ENCODE measurements at regions not wholly inside any gene's neighbourhood (a gene's known extent, or its start where the extent isn't known, plus 50 kb on each side); places are given as distances from the start of the nearest gene placed in this dataset.

GRCh38 chr6:167537816-167538215, 212.9 kb downstream of the TTLL2 start:
- Mint-ChIP-seq H3K36me3 (ENCODE audit: low read depth) (peaks cover 7% of the 10 kb centered on the region), H3K4me3 (ENCODE audit: unreplicated experiment) (no peak overlapping the region), H3K4me1 (ENCODE audit: low read depth) (peaks cover 15% of the 10 kb centered on the region), H3K9me3 (ENCODE audit: low read depth) (peaks cover 11% of the 10 kb centered on the region), H3K27ac (ENCODE audit: unreplicated experiment) (peak overlapping the region; percentile 49), H3K27me3 (ENCODE audit: low read depth) (no peaks in the 10 kb centered on the region)
- TF ChIP-seq, protein P1, sequence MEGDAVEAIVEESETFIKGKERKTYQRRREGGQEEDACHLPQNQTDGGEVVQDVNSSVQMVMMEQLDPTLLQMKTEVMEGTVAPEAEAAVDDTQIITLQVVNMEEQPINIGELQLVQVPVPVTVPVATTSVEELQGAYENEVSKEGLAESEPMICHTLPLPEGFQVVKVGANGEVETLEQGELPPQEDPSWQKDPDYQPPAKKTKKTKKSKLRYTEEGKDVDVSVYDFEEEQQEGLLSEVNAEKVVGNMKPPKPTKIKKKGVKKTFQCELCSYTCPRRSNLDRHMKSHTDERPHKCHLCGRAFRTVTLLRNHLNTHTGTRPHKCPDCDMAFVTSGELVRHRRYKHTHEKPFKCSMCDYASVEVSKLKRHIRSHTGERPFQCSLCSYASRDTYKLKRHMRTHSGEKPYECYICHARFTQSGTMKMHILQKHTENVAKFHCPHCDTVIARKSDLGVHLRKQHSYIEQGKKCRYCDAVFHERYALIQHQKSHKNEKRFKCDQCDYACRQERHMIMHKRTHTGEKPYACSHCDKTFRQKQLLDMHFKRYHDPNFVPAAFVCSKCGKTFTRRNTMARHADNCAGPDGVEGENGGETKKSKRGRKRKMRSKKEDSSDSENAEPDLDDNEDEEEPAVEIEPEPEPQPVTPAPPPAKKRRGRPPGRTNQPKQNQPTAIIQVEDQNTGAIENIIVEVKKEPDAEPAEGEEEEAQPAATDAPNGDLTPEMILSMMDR (IDR thresholded peaks at IDR 0.05) = no peak
- DNase-seq (ENCODE audit: low spot score) = no peak

DNA sequence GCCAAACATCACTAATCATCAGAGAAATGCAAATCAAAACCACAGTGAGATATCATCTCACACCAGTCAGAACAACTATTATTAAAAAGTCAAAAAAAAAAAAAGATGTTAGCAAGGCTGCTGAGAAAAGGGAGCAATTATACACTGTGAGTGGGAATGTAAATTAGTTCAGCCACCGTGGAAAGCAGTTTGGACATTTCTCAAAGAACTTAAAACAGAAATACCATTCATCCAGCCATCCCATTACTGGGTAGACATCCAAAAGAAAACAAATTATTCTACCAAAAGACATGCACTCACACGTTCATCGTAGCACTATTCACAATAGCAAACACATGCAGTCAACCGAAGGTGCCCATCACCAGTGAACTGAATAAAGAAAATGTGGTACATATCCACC, 213.9 kb downstream of the TTLL2 start:
- TF ChIP-seq, protein P1 (IDR thresholded peaks at IDR 0.05) = no peak
- no peak for DNase-seq (ENCODE audit: low spot score)
- peaks cover 11% of the 10 kb centered on the region for H3K9me3 Mint-ChIP-seq (ENCODE audit: low read depth)
- H3K4me1 Mint-ChIP-seq (ENCODE audit: low read depth) = peaks cover 18% of the 10 kb centered on the region
- peaks cover 7% of the 10 kb centered on the region for H3K36me3 Mint-ChIP-seq (ENCODE audit: low read depth)
- H3K27ac Mint-ChIP-seq (ENCODE audit: unreplicated experiment) = peak overlapping the region; percentile 49
- H3K4me3 Mint-ChIP-seq (ENCODE audit: unreplicated experiment) = no peak overlapping the region
- H3K27me3 Mint-ChIP-seq (ENCODE audit: low read depth) = no peaks in the 10 kb centered on the region

GRCh38 chr6:167540796-167541195, 215.9 kb downstream of the TTLL2 start:
- H3K36me3 Mint-ChIP-seq (ENCODE audit: low read depth) = peaks cover 7% of the 10 kb centered on the region
- H3K4me3 Mint-ChIP-seq (ENCODE audit: unreplicated experiment) = no peak overlapping the region
- peaks cover 23% of the 10 kb centered on the region for H3K4me1 Mint-ChIP-seq (ENCODE audit: low read depth)
- TF ChIP-seq, protein P1 (IDR thresholded peaks at IDR 0.05) = no peak
- H3K27ac Mint-ChIP-seq (ENCODE audit: unreplicated experiment) = no peak overlapping the region
- no peaks in the 10 kb centered on the region for H3K27me3 Mint-ChIP-seq (ENCODE audit: low read depth)
- H3K9me3 Mint-ChIP-seq (ENCODE audit: low read depth) = peaks cover 11% of the 10 kb centered on the region
- DNase-seq (ENCODE audit: low spot score) = no peak

GRCh38 chr6:167541544-167541943, 216.7 kb downstream of the TTLL2 start:
- no peaks in the 10 kb centered on the region for H3K27me3 Mint-ChIP-seq (ENCODE audit: low read depth)
- H3K4me1 Mint-ChIP-seq (ENCODE audit: low read depth) = peaks cover 29% of the 10 kb centered on the region
- peaks cover 11% of the 10 kb centered on the region for H3K9me3 Mint-ChIP-seq (ENCODE audit: low read depth)
- H3K27ac Mint-ChIP-seq (ENCODE audit: unreplicated experiment) = no peak overlapping the region
- DNase-seq (ENCODE audit: low spot score) = no peak
- H3K36me3 Mint-ChIP-seq (ENCODE audit: low read depth) = peaks cover 7% of the 10 kb centered on the region
- no peak overlapping the region for H3K4me3 Mint-ChIP-seq (ENCODE audit: unreplicated experiment)
- TF ChIP-seq, protein P1 (IDR thresholded peaks at IDR 0.05) = no peak

- H3K9me3 Mint-ChIP-seq (ENCODE audit: low read depth) = peaks cover 11% of the 10 kb centered on the region
- H3K36me3 Mint-ChIP-seq (ENCODE audit: low read depth) = peaks cover 2% of the 10 kb centered on the region
- TF ChIP-seq, protein P1 (IDR thresholded peaks at IDR 0.05) = no peak
- peaks cover 28% of the 10 kb centered on the region for H3K4me1 Mint-ChIP-seq (ENCODE audit: low read depth)
- H3K27me3 Mint-ChIP-seq (ENCODE audit: low read depth) = no peaks in the 10 kb centered on the region
- no peak for DNase-seq (ENCODE audit: low spot score)
- peak overlapping the region; percentile 28 for H3K4me3 Mint-ChIP-seq (ENCODE audit: unreplicated experiment)
- H3K27ac Mint-ChIP-seq (ENCODE audit: unreplicated experiment) = peak overlapping the region; percentile 94
Observed at GRCh38 chr6:167543602-167544497, 219.0 kb downstream of the TTLL2 start.

Data from chondrocyte (in vitro differentiated cells).